CD1c-positive myeloid dendritic cell (primary cell): ENCODE measurements at regions not wholly inside any gene's neighbourhood (a gene's known extent, or its start where the extent isn't known, plus 50 kb on each side); places are given as distances from the start of the nearest gene placed in this dataset.
"Not testable (repeated sequence)": the region's sequence is repeated elsewhere in the genome, so short reads cannot be mapped to it uniquely, and the experiment has no call there.

ENCODE experiments used
- DNase-seq: peaks from one replicate; pipeline ENCODE4 v3.0.0-alpha.2; 2016; ENCODE audit errors: extremely low spot score

- DNase-seq = no peak
Measured at GRCh38 chr13:44814161-44814560, 175.1 kb downstream of the NUFIP1 start.

- DNase-seq = no peak
Measured at GRCh38 chr13:44812818-44813217, 176.5 kb downstream of the NUFIP1 start.

- DNase-seq = no peak
Measured at GRCh38 chr13:44810061-44810840, 179.0 kb downstream of the NUFIP1 start.

- DNase-seq = no peak
Measured at GRCh38 chr13:44809190-44809589, 180.1 kb downstream of the NUFIP1 start.

- no peak for DNase-seq
Measured at GRCh38 chr13:44808185-44808584, 181.1 kb downstream of the NUFIP1 start.

GRCh38 chr13:44807449-44808034 is 181.7 kb downstream of the NUFIP1 start:
- DNase-seq = no peak

- DNase-seq = no peak
Measured at GRCh38 chr13:44806826-44807225, 182.4 kb downstream of the NUFIP1 start.

GRCh38 chr13:44805585-44805984 is 183.7 kb downstream of the NUFIP1 start:
- no peak for DNase-seq

GRCh38 chr13:44803390-44803789 is 185.9 kb downstream of the NUFIP1 start:
- DNase-seq = no peak

GRCh38 chr13:44802491-44802890 is 186.8 kb downstream of the NUFIP1 start:
- DNase-seq = no peak

- DNase-seq = peak; percentile 41
Measured at GRCh38 chr13:44801990-44802389, 187.3 kb downstream of the NUFIP1 start.

- DNase-seq = no peak
Measured at GRCh38 chr13:44800626-44801025, 188.6 kb downstream of the NUFIP1 start.

- no peak for DNase-seq
Measured at GRCh38 chr13:44797685-44798084, 191.6 kb downstream of the NUFIP1 start.

- DNase-seq = peak; percentile 23
Measured at GRCh38 chr13:44796597-44797490, 192.4 kb downstream of the NUFIP1 start.

- DNase-seq = not testable (repeated sequence)
Measured at GRCh38 chr13:44796039-44796438, 193.2 kb downstream of the NUFIP1 start.

GRCh38 chr13:44795176-44795575 is 194.1 kb downstream of the NUFIP1 start:
- no peak for DNase-seq

- DNase-seq = no peak
Measured at GRCh38 chr13:44792096-44792495, 197.2 kb downstream of the NUFIP1 start.

GRCh38 chr13:44790289-44790688 is 199.0 kb downstream of the NUFIP1 start:
- DNase-seq = no peak

GRCh38 chr13:44787617-44788016 is 201.7 kb downstream of the NUFIP1 start:
- no peak for DNase-seq

GRCh38 chr13:44786756-44787155 is 202.5 kb downstream of the NUFIP1 start:
- no peak for DNase-seq

- DNase-seq = no peak
Measured at GRCh38 chr13:44785401-44785800, 203.9 kb downstream of the NUFIP1 start.

- no peak for DNase-seq
Measured at GRCh38 chr13:44784708-44785080, 204.6 kb downstream of the NUFIP1 start.
